ENCODE measurements at regions not wholly inside any gene's neighbourhood (a gene's known extent, or its start where the extent isn't known, plus 50 kb on each side); places are given as distances from the start of the nearest gene placed in this dataset.
"Not testable (repeated sequence)": the region's sequence is repeated elsewhere in the genome, so short reads cannot be mapped to it uniquely, and the experiment has no call there.

GRCh38 chr13:80901530-80901929 lies 560.6 kb upstream of the SPRY2 start:
- no peaks in the 10 kb centered on the region for H3K36me3 ChIP-seq
- intact Hi-C loops (cut with DNase I), result no loop called here
- no peaks in the 10 kb centered on the region for H3K4me1 ChIP-seq
- H3K9me3 ChIP-seq, result no peaks in the 10 kb centered on the region
- no peaks in the 10 kb centered on the region for H3K27me3 ChIP-seq
- no peak overlapping the region for H3K4me3 ChIP-seq
- WGBS, 2 donors, result 82 to 89% methylated on average over 2 of the region's 2 CpGs
- no peak for ATAC-seq
- no peak for FAIRE-seq
- H3K27ac ChIP-seq, result no peak overlapping the region
- TF ChIP-seq CTCF (IDR thresholded peaks at IDR 0.05), result no peak
- DNase-seq, result no peak

- Histone ChIP-seq H3K27me3 (no peaks in the 10 kb centered on the region), H3K36me3 (no peaks in the 10 kb centered on the region), H3K4me1 (no peaks in the 10 kb centered on the region), H3K27ac (no peak overlapping the region), H3K9me3 (no peaks in the 10 kb centered on the region), H3K4me3 (no peak overlapping the region)
- FAIRE-seq, result no peak
- TF ChIP-seq CTCF (IDR thresholded peaks at IDR 0.05), result no peak
- intact Hi-C loops (cut with DNase I), result no loop called here
- WGBS, 2 donors, result 43 to 59% methylated on average over 6 of the region's 6 CpGs
- no peak for ATAC-seq
- DNase-seq, result no peak
These were observed 560.2 kb upstream of the SPRY2 start for GRCh38 chr13:80901111-80901510.

- no peak for TF ChIP-seq CTCF (IDR thresholded peaks at IDR 0.05)
- no peak for FAIRE-seq
- DNase-seq, result no peak
- no peak for ATAC-seq
- Histone ChIP-seq H3K27me3 (no peaks in the 10 kb centered on the region), H3K9me3 (no peaks in the 10 kb centered on the region), H3K4me1 (no peaks in the 10 kb centered on the region), H3K27ac (no peak overlapping the region), H3K36me3 (no peaks in the 10 kb centered on the region), H3K4me3 (no peak overlapping the region)
- intact Hi-C loops (cut with DNase I), result no loop called here
These were observed 559.6 kb upstream of the SPRY2 start for GRCh38 chr13:80900561-80900960.

GRCh38 chr13:80897641-80898040 lies 556.7 kb upstream of the SPRY2 start:
- H3K36me3 ChIP-seq; ATAC-seq; H3K9me3 ChIP-seq; intact Hi-C loops (cut with DNase I); H3K27me3 ChIP-seq; H3K4me3 ChIP-seq; H3K4me1 ChIP-seq; FAIRE-seq; DNase-seq; H3K27ac ChIP-seq: not testable (repeated sequence)
- whole genome bisulfite sequencing, 2 donors, result 90 to 92% methylated on average over 4 of the region's 4 CpGs

GRCh38 chr13:80894917-80895316 lies 554.0 kb upstream of the SPRY2 start:
- ATAC-seq, result no peak
- no peak for FAIRE-seq

More at GRCh38 chr13:80894917-80895316, 554.0 kb upstream of the SPRY2 start:
- no peak for TF ChIP-seq CTCF (IDR thresholded peaks at IDR 0.05)
- no peak for DNase-seq
- Histone ChIP-seq H3K27ac (no peak overlapping the region), H3K27me3 (no peaks in the 10 kb centered on the region), H3K9me3 (no peaks in the 10 kb centered on the region), H3K36me3 (no peaks in the 10 kb centered on the region), H3K4me1 (no peaks in the 10 kb centered on the region), H3K4me3 (no peak overlapping the region)
- 49 to 63% methylated on average over 1 of the region's 1 CpG for WGBS, 2 donors
- intact Hi-C loops (cut with DNase I), result no loop called here

Measured in pancreas (tissue), 10 donors.